ENCODE measurements at regions not wholly inside any gene's neighbourhood (a gene's known extent, or its start where the extent isn't known, plus 50 kb on each side); places are given as distances from the start of the nearest gene placed in this dataset.

- TF ChIP-seq HOXA3 (CRISPR knock-in tag; IDR thresholded peaks at IDR 0.05) (no peak), ZNF773 (CRISPR knock-in tag; IDR thresholded peaks at IDR 0.05; ENCODE audit: borderline replicate concordance) (no peak)
Measured at GRCh38 chr18:26649193-26649543, 100.8 kb upstream of the KCTD1 start (continued).

DNA sequence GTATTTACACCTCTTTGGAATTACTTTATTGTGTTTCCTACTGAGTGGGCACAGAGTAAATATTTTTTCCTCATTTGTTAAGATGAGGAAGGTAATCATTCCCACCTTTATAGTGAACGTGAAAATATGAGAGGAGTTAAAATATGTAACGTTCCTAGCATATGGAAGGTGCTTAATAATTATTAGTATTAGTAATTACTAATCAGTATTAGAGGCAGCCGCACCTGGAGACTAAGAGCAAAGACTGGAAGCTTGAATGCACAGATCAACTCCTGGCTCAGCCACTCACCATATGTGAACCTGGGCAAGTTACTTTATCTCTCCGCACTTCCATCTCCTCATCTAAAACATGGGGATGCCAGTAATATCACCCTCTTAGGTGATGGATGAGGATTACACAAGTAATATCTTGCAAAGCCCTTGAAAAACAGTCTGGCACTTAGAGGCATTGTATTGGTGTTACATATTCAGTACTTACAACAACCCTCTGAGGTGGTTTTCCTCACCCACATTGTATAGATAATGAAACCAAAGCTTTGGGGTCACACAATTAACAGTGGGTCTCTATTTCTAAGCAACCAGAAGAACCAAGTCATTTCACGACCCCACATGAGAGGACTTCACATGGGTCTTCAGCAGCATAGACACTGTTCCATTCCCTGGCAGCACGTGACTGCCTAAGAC lies 100.3 kb upstream of the KCTD1 start:
- in situ Hi-C loops (cut with HindIII; ENCODE audit: extremely low pct_ligation_motif_present, low pct_unique_long_range_greater_than_20kb): loop anchor here (5.0 kb wide), 1 partner anchor 241 kb away; no protein-coding TSS in a partner anchor
- no peaks in the 10 kb centered on the region for H3K79me2 ChIP-seq (ENCODE audit: insufficient read depth, low read length)
- ChIA-PET POLR2A (no interaction called here), CTCF (ENCODE audit: low intra/inter-chr PET ratio, low total read pairs) (interaction anchor here (1.7 to 2.4 kb wide), 2 partner anchors 243 to 265 kb away, joined by 7 to 12 read pairs; no protein-coding TSS in a partner anchor)
- FAIRE-seq (no peak), ATAC-seq (no peak), DNase-seq (ENCODE audit: low spot score) (no peak)
- BruUV-seq (replicated peaks): no TSS peak
- H3K27ac ChIP-seq (ENCODE audit: extremely low read length, insufficient read depth, low read length): no peak overlapping the region
- no peak overlapping the region for H3K4me2 ChIP-seq (ENCODE audit: low read depth, low read length)
- no peaks in the 10 kb centered on the region for H4K20me1 ChIP-seq (ENCODE audit: insufficient read depth, low read length)
- H3K27me3 ChIP-seq (ENCODE audit: control insufficient read depth in 1 of 2, insufficient read depth in 2 of 2, low read length in 2 of 2): peaks cover 0 to 25% of the 10 kb centered on the region in 2 experiments; a peak in 2 of 5 replicates
- H3K4me3 ChIP-seq (replicated peaks in 1 of 3; ENCODE audit: insufficient read depth in 1 of 3, low read depth in 2 of 3, low read length in 3 of 3): no peak overlapping the region
- H3K36me3 ChIP-seq (replicated peaks in 1 of 2; ENCODE audit: control insufficient read depth in 1 of 2, insufficient read depth in 2 of 2, low read length in 2 of 2): no peaks in the 10 kb centered on the region
- H3K9ac ChIP-seq (ENCODE audit: insufficient read depth, low read depth, low read length): no peak overlapping the region
- no peaks in the 10 kb centered on the region for H3K9me3 ChIP-seq (ENCODE audit: low read length)
- 15% methylated on average over 6 of the region's 6 CpGs for WGBS (ENCODE audit: low lambda C conversion rate)
- intact Hi-C loops (cut with micrococcal nuclease; ENCODE audit: unreplicated experiment): loop anchor here (1.0 kb wide), 3 partner anchors 243 to 341 kb away; no protein-coding TSS in a partner anchor
- H2AFZ ChIP-seq (ENCODE audit: low read length): no peak overlapping the region
- H3K4me1 ChIP-seq (ENCODE audit: insufficient read depth, low read length): no peaks in the 10 kb centered on the region
- TF ChIP-seq NFATC3 (CRISPR knock-in tag; IDR thresholded peaks at IDR 0.05) (no peak), KLF11 (CRISPR knock-in tag; IDR thresholded peaks at IDR 0.05) (no peak), ZNF547 (CRISPR knock-in tag; IDR thresholded peaks at IDR 0.05) (no peak), ATF6 (CRISPR knock-in tag; conservative IDR thresholded peaks at IDR 0.05) (no peak), ZNF614 (CRISPR knock-in tag; IDR thresholded peaks at IDR 0.05; ENCODE audit: borderline replicate concordance) (no peak), ZNF850 (CRISPR knock-in tag; conservative IDR thresholded peaks at IDR 0.05) (no peak), FOSL2 (CRISPR knock-in tag; IDR thresholded peaks at IDR 0.05) (no peak), SETDB1 (CRISPR knock-in tag; IDR thresholded peaks at IDR 0.05; ENCODE audit: borderline replicate concordance) (no peak), PRPF4 (IDR thresholded peaks at IDR 0.05; ENCODE audit: low read depth, low read length, poor library complexity, severe bottlenecking) (no peak), ZNF124 (CRISPR knock-in tag; IDR thresholded peaks at IDR 0.05) (no peak), TRIM24 (CRISPR knock-in tag; IDR thresholded peaks at IDR 0.05) (no peak), ZNF432 (CRISPR knock-in tag; IDR thresholded peaks at IDR 0.05; ENCODE audit: borderline replicate concordance) (no peak), CREM (IDR thresholded peaks at IDR 0.05) (no peak), CREM (CRISPR knock-in tag; IDR thresholded peaks at IDR 0.05) (no peak)
- TF ChIP-seq, protein P1, sequence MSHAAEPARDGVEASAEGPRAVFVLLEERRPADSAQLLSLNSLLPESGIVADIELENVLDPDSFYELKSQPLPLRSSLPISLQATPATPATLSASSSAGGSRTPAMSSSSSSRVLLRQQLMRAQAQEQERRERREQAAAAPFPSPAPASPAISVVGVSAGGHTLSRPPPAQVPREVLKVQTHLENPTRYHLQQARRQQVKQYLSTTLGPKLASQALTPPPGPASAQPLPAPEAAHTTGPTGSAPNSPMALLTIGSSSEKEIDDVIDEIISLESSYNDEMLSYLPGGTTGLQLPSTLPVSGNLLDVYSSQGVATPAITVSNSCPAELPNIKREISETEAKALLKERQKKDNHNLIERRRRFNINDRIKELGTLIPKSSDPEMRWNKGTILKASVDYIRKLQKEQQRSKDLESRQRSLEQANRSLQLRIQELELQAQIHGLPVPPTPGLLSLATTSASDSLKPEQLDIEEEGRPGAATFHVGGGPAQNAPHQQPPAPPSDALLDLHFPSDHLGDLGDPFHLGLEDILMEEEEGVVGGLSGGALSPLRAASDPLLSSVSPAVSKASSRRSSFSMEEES (CRISPR knock-in tag; IDR thresholded peaks at IDR 0.05): no peak
- TF ChIP-seq, protein P2, sequence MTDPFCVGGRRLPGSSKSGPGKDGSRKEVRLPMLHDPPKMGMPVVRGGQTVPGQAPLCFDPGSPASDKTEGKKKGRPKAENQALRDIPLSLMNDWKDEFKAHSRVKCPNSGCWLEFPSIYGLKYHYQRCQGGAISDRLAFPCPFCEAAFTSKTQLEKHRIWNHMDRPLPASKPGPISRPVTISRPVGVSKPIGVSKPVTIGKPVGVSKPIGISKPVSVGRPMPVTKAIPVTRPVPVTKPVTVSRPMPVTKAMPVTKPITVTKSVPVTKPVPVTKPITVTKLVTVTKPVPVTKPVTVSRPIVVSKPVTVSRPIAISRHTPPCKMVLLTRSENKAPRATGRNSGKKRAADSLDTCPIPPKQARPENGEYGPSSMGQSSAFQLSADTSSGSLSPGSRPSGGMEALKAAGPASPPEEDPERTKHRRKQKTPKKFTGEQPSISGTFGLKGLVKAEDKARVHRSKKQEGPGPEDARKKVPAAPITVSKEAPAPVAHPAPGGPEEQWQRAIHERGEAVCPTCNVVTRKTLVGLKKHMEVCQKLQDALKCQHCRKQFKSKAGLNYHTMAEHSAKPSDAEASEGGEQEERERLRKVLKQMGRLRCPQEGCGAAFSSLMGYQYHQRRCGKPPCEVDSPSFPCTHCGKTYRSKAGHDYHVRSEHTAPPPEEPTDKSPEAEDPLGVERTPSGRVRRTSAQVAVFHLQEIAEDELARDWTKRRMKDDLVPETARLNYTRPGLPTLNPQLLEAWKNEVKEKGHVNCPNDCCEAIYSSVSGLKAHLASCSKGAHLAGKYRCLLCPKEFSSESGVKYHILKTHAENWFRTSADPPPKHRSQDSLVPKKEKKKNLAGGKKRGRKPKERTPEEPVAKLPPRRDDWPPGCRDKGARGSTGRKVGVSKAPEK (CRISPR knock-in tag; IDR thresholded peaks at IDR 0.05; ENCODE audit: borderline replicate concordance): no peak
